ENCODE measurements at regions not wholly inside any gene's neighbourhood (a gene's known extent, or its start where the extent isn't known, plus 50 kb on each side); places are given as distances from the start of the nearest gene placed in this dataset.

DNA sequence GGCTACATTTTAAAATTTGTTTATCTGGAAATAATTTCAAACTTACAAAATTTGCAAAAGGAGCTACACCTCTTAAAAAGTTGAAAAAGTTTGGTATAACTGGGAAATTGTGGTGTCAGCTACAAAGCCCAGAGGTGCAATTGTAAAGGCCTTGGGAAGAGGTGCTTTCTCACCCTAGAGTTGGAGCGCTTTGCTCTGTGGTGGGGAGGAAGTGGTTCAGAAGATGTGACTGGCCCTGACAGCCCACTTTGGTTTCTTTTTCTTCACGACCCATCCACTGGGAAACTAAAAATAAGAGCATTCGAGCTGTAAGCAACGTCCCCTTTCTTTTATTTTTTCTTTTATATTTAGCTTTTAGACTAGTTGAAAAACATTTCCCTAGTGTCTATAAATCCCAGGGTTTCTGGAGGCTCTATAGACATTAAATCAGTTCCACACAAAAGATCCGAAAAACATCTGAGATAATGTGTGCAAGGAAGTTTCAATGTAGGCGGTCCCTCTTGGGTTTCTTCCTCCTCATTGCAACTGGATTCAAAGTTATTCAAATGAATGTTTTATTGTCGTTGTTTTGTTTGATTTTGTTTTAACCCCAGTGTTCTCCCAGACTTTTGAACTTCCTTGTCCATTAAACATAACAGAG, 397.8 kb downstream of the KIF16B start:
- DNase-seq (ENCODE audit: extremely low spot score, unreplicated experiment) = no peak
- no peaks in the 10 kb centered on the region for H3K4me1 Mint-ChIP-seq (ENCODE audit: unreplicated experiment)
- no peaks in the 10 kb centered on the region for H3K27me3 Mint-ChIP-seq
- no peak overlapping the region for H3K4me3 Mint-ChIP-seq
- no peaks in the 10 kb centered on the region for H3K36me3 Mint-ChIP-seq
- no peak for TF ChIP-seq CTCF (conservative IDR thresholded peaks at IDR 0.05)
- no peak overlapping the region for H3K27ac Mint-ChIP-seq
- H3K9me3 Mint-ChIP-seq = no peaks in the 10 kb centered on the region

- H3K4me1 Mint-ChIP-seq (ENCODE audit: unreplicated experiment) = no peaks in the 10 kb centered on the region
- no peaks in the 10 kb centered on the region for H3K9me3 Mint-ChIP-seq
- no peak for DNase-seq (ENCODE audit: extremely low spot score, unreplicated experiment)
- H3K36me3 Mint-ChIP-seq = no peaks in the 10 kb centered on the region
- TF ChIP-seq CTCF (conservative IDR thresholded peaks at IDR 0.05) = no peak
- no peaks in the 10 kb centered on the region for H3K27me3 Mint-ChIP-seq
- no peak overlapping the region for H3K27ac Mint-ChIP-seq
- H3K4me3 Mint-ChIP-seq = no peak overlapping the region
Measured at GRCh38 chr20:16174311-16174710, 398.9 kb downstream of the KIF16B start.

GRCh38 chr20:16173044-16173443, 400.2 kb downstream of the KIF16B start:
- TF ChIP-seq CTCF (conservative IDR thresholded peaks at IDR 0.05) = no peak
- H3K4me3 Mint-ChIP-seq = no peak overlapping the region
- no peak for DNase-seq (ENCODE audit: extremely low spot score, unreplicated experiment)

GRCh38 chr20:16171180-16171579, 402.1 kb downstream of the KIF16B start:
- H3K9me3 Mint-ChIP-seq = no peaks in the 10 kb centered on the region
- no peaks in the 10 kb centered on the region for H3K36me3 Mint-ChIP-seq
- TF ChIP-seq CTCF (conservative IDR thresholded peaks at IDR 0.05) = no peak
- no peak overlapping the region for H3K27ac Mint-ChIP-seq
- no peak overlapping the region for H3K4me3 Mint-ChIP-seq
- no peaks in the 10 kb centered on the region for H3K27me3 Mint-ChIP-seq
- H3K4me1 Mint-ChIP-seq (ENCODE audit: unreplicated experiment) = no peaks in the 10 kb centered on the region
- no peak for DNase-seq (ENCODE audit: extremely low spot score, unreplicated experiment)

More at GRCh38 chr20:16173044-16173443, 400.2 kb downstream of the KIF16B start:
- Mint-ChIP-seq H3K9me3 (no peaks in the 10 kb centered on the region), H3K27me3 (no peaks in the 10 kb centered on the region), H3K27ac (no peak overlapping the region), H3K36me3 (no peaks in the 10 kb centered on the region), H3K4me1 (ENCODE audit: unreplicated experiment) (no peaks in the 10 kb centered on the region)

- Mint-ChIP-seq H3K4me1 (ENCODE audit: unreplicated experiment) (no peaks in the 10 kb centered on the region), H3K4me3 (no peak overlapping the region), H3K27me3 (no peaks in the 10 kb centered on the region), H3K27ac (no peak overlapping the region), H3K9me3 (no peaks in the 10 kb centered on the region), H3K36me3 (no peaks in the 10 kb centered on the region)
- DNase-seq (ENCODE audit: extremely low spot score, unreplicated experiment) = no peak
- TF ChIP-seq CTCF (conservative IDR thresholded peaks at IDR 0.05) = no peak
Measured at GRCh38 chr20:16170406-16170971, 402.8 kb downstream of the KIF16B start.
